HG03457 (cell line): ENCODE measurements at regions not wholly inside any gene's neighbourhood (a gene's known extent, or its start where the extent isn't known, plus 50 kb on each side); places are given as distances from the start of the nearest gene placed in this dataset.

ENCODE experiments used
- ATAC-seq: cut with Tn5 transposase; IDR thresholded peaks from one replicate; pipeline ENCODE4 v1.9.1; 2021; ENCODE audit warnings: moderate number of reproducible peaks; ENCODE audit not compliant: unreplicated experiment

DNA sequence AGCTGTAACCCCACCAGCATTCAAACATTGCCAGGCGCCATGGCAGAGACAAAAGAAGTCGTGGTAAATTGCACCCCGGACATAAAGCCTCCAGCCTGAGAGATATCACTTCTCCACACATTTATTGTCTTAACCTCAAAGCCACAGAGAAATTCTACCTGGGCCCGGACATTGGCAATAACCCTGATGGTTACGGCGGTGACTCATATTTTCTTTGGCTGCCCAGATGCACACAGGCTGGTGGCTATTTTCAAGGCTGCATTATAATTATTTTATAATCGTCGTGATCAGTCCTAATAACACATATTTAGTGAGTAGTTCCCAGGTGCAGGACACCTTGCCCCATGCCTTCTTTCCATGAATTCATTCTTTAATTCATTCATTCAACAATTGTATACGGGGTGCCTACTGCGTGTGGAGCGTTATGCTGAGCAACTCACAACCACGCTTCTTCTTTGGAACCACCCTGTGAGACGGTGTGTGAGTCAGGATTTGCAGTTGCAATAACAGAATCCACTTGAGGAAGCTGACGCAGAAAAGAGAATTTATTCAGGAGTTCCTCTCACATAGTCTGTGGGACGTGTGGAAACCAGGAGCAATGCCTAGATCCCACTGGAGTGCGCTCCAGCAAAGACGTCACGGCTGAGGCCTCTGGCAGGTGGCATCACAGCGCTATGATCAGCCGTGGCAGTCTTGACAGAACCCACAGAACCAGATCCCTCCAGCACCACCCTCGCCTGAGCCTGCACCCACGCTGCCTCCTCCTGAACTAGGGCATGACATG, 245.7 kb downstream of the FOXL1 start:
- ATAC-seq, result no peak

DNA sequence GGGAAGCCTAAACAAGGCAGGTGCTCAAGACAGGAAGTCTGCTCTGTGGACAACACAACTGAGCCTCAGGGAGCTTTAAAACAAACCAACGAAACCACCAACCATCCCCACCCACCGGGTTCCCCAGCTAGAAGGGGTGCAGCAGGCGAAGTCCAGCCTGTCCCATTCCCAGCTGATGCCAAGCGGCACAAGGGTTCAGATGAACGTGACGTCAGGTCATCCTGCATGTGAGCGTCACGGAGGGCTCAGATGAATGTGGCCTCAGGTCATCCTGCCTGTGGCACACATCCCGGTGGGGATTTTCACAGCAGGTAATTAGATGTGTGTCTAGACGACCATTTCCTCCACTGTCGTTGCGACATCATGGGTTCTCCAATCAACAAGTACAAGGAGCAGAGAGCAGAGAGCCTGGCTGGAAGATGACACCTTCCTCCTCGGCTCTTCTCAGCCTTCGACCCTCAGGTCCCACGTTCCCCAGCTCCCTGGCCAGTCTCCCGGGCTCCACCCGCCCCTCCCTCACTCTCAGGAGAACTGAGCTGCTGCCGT, 246.5 kb downstream of the FOXL1 start:
- ATAC-seq, result no peak

DNA sequence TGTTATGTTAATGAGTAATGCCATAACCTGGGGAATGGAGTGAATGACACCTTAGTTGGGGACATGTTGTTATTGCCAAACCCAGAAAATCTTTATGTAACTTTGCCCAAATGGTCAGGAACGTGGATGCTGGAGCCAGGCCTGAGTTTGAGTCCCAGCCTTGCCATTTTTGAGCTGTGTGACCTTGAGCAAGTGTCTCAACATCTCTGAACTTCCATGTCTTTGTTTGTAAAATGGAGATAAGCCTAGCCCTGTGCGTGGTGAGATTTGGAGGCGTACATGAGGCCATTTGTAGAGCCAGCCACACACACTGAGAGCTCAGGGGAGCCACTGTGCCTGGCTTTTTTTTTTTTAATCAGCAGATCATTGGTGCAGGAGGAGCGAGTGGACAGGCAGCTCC, 247.3 kb downstream of the FOXL1 start:
- no peak for ATAC-seq

DNA sequence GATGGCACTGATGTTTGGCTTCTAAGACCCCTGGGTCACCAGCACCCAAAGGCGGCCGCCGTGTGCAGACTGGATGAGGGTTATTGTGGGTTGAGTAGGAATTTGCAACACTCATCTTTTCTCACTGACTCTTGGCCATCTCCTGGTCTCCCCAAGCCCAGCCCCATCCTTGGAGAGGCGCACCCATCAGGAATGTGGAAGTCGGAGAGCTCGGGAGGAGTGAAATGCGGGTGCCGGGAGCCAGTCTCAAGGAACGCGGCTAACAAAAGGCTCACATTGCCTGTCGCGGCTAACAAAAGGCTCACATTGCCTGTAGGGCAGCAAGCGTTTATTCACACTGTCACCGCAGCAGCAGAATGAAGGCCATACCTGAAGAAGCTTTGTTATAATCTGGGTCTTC, 248.6 kb downstream of the FOXL1 start:
- ATAC-seq, result no peak

DNA sequence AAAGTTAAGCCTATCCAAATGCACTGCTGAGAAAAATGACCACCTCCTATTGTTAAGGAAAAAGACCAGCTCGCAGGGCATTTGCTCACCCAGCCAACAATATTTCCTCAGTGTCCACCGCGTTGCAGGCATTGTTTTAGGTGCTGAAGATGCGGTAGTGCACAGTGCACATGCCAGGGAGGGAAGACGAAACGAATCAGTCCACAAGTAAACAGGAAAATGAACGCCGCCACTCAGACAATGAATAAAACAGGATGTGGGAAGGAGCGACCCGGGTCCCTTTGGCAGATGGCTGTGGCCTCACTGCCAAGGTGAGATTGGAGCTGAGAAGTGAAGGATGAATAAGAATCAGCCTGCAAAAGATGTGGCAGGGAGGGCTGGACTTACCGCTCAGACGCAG, 249.2 kb downstream of the FOXL1 start:
- ATAC-seq, result no peak

DNA sequence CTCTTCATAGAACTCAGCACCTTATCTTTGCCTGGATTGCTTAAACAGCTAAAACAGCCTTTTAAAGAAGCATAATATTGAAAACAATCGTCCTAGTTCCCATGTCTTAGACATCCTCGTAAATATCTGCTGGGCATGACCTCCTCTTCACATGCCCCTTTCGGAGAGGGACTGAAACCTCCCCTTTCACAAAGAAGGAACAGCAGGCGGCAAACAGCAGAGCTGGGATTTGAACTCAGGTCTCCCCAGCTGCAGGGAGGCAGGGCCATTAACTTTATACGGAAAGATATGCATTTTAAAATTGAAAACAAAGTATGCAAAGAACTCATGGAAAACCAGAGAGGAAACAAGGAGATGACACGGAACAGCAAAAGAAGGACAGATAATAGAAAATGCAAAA, 249.9 kb downstream of the FOXL1 start:
- no peak for ATAC-seq

DNA sequence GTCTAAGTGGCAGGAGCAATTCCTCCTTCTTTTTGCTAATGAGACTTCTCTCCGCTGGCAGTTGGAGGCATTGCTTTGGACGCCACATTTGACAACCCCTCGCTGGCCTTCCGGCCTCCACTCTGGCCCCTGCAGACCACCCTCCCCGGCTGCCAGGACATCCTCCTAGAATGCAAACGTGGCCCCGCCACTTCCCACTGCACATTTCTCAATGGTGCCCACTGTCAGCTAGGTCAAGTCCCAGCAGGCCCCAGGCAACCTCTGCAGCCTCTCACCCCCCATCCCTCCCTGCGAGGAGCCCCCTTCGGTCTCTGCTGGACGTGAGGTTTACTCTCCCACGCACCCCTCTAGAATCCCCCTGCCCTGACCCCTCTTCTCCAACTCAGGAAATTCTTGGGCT, 250.3 kb downstream of the FOXL1 start:
- no peak for ATAC-seq

DNA sequence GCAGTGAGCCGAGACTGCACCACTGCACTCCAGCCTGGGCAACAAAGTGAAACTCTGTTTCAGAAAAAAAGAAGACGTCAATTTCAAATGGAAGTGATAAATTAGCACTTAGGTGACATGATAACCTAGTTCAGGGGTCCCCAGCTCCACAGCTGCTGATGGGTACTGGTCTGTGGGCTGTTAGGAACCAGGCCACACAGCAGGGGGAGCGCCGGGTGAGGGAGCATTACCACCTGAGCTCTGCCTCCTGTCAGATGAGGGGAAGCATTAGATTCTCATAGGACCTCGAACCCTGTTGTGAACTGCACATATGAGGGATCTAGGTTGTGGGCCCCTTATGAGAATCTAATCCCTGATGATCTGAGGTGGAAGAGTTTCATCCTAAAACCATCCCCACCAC, 253.0 kb downstream of the FOXL1 start:
- ATAC-seq, result no peak

DNA sequence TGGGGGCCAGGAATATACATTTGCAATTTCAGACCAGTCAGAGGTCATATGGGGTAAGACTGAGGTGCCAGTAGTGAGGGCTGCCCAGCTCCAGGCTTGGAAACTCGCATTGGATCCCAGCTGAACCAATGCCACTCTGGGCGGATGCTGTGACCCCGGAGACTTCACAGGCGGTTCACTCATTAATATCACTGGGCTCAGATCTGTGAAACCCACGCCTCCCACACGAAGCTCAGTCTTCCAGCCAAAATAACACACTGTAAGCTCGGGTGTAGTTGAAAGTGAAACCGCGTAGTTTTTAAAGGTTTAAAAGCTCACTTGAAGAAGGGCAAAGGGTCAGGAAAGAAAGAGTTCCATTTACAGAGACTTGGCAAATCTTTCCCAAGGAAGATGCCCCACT, 254.8 kb downstream of the FOXL1 start:
- ATAC-seq, result no peak

DNA sequence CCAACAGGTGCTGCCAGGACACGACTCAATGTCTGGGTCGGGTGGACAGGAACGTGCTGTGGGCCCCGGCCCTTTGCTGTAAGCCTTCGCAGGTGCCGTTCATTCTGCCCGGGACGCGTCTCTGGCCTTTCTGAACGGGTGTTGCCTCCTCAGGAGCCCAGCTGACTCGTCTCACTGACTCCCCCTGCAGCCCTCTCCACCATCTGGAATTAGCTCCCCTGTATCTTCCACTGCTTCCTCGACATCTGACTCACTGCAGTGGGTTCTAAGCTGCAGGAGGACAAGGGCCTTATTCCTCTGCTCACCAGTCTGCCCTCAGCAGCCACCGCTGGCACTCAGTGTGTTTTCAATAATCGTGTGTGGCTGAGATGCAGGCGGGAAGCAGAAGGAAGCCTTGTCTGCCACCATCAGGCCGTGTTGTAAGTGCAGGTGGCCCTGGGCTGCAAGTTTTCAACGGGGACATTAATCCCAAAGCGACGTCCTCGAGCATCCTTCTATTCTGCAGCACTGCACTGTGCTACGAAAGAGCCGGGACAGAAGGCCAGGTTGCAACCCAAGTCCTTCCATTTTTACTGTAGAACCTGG, 256.2 kb downstream of the FOXL1 start:
- no peak for ATAC-seq

DNA sequence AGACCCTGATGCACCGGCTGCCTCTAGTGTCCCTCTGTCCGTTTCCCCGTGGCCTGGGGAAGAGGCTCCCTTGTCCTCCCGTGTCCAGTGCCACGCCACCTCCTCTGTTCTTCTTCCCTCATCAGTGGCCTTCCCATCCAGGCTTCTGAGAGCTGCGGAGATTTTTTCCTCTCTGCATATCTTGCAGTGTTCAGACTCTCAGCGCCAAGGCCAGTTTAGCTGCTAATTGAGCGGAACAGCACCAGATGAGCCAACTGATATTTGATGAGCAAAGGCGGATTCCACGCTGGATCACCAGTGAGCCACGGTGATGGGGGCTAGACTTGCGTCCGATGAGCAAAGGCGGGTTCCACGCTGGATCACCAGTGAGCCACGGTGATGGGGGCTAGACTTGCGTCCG, 257.6 kb downstream of the FOXL1 start:
- ATAC-seq, result no peak

DNA sequence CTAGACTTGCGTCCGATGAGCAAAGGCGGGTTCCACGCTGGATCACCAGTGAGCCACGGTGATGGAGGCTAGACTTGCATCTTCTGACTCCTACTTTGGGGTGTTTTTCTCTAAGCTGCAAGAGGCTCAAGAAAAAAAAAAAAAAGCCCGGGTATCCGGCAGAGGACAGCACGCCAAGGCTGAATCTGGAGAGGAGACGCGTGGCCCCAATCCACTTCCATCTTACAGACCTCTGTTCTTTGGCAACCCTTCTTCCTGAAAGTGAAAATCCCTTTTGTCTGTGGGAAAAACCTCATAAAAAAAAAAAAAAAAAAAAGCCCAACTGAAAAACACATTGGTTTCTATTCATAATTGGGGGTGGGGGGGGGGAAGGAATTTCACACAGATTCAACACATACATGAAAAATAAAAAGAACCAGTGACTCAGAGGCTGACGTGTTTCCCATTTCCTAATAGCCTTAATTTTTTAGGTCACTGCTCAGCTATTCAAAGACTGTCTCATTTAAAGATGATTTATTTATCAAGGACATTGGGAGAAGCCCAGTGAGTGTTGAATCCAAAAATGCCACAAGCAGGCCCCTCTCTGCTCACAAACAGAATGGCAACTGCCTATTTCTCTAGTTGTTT, 258.3 kb downstream of the FOXL1 start:
- no peak for ATAC-seq

DNA sequence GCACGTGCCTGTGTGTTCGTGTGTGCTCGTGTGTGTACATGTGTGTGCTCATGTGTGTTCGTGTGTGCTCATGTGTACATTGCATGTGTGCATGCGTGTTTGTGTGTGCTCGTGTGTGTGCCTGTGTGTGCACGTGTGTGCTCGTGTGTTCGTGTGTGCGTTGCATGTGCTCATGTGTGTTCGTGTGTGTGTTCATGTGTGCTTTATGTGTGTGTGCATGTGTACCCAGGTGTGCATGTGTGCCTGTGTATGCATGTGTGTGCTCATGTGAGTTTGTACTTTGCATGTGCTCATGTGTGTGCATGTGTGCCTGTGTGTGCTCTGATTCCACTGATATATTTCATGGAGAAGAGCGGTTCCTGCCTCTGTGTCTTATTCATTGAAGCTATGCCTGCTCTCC, 265.5 kb downstream of the FOXL1 start:
- ATAC-seq, result no peak

DNA sequence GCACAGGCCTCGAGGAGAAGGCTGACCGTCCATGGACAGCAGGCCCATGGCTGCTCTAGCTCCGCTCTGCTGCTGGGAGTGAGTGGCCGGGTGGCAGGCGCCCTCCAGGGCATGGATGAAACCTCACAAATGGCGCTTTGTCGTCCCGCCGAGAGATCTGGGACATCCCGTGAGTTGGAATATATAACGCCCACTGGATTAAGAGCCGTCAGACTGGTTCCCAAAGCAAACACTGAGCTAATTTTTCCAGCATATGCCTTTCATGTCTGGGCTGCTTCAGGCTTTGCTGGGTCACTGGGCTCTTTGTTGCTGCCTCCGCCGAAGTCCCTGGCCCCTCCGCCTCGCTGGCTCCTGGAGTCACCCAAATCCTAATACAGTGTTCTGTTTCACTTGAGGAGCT, 266.3 kb downstream of the FOXL1 start:
- ATAC-seq, result no peak

DNA sequence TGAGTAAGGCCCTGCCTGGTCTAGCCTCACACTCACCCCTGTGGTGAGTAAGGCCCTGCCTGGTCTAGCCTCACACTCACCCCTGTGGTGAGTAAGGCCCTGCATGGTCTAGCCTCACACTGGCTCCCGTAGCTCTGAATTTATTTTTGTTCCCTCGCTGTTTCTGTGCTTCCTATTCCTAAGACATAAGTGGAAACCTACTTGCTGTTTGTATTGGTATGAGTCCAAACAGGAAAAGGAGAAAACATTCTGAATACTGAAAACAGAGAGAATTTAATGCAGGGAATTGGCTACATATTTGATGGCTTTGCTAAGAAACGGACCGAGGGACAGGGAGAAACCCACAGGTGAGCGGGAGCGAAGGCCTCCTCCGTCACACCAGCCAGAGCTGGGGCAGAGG, 267.8 kb downstream of the FOXL1 start:
- ATAC-seq, result no peak

DNA sequence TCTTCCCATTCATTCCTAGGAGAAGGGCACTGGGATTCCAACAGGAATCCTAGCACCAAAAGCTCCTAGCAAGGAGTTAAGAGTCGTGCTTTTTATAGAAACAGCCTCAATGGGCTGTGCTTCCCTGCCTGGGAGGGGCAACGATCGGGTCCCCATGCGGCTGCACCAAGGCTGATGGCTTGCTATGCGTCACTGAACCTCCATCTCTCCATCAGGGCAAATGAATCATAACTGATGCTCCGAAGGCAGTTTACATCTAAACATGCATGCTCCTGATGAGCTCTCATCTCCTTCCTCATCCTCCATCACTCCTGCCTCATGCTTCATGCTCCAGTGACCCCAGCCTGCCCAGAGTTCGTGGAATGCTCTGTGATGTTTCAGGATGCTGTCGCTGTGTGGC, 270.5 kb downstream of the FOXL1 start:
- ATAC-seq, result no peak

DNA sequence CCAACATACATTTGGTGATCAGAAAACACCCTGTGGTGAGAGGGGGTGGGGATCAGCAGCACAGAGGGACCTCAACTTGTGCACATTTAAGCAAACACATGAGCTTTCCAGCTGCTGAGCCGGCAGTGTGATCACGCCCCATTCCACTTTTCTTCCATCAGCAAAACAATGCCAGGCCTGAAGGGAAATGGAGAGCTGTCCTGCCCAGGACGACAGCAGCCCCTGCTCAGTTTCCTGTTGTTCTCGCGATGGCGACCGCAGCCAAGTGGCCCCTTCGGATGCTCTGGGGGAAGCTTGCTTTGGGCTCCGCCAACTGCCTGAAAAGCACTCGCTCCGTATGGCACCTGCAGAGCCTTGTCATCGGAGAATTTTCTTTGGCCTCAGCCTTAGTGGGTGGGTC, 272.3 kb downstream of the FOXL1 start:
- ATAC-seq, result no peak

DNA sequence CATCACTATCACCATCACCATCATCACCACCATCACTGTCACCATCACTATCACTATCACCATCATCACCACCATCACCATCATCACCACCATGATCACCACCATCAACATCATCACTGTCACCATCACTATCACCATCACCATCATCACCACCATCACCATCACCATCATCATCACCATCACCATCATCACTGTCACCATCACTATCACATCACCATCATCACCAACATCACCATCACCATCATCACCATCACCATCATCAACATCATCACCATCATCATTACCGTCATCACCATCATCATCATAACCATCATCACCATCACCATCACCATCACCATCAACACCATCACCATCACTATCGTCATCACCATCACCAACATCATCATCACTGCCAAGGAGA, 273.8 kb downstream of the FOXL1 start:
- no peak for ATAC-seq

DNA sequence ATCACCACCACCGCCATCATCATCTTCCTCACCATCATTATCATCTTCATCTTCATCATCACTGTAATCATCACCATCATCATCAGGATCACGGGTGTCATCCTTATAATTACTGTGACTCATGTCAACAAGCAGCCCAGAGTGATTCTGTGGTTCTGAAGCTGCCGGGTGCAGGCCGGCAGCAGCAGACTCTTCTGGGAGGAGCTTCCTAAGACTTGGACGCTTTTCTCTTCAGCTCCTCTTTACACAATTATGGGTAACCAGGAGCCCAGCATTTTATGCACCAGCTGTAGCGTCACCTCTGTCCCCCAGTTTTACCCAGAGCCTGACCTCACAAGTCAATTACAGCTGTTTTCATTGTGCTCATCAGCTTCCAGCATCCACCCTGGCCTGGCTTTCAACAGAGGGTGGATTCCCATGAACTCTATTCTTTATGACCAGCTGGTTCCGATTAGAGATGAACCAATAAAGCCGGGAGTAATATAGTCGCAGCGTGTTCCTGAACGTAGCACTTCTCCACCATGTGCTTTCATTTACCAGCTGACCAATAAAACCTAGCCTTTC, 275.8 kb downstream of the FOXL1 start:
- no peak for ATAC-seq

DNA sequence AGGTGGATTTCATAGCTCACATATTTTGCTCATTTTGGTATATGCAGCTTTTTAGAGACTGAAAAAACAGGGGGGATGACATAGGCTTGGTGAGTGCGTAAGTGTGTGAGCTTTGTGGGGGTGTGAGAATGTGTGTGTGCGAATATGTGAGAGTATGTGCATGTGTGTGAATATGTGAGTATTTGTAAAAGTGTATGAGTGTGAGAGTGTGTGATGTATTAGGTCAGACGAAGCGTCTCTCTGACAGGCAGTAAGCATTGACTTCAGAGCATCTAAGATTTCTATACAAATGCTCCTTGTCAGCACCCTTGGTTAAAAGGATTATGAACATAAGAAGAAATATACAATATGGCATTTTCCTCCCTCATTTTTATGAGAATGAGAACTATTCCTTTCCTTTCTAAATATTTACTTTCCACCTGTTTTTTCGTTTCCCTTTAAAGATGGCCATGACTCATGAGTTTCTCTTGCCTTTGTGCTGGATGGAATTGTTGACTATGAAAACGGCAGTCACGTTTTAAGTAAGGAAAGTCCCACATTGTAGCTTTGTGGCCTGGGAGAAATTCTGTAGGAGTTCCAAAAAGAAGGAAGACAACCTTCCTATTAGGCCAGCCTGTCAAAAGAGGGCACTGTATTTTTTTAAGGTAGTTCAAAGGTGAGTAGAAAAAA, 276.4 kb downstream of the FOXL1 start:
- ATAC-seq, result no peak

DNA sequence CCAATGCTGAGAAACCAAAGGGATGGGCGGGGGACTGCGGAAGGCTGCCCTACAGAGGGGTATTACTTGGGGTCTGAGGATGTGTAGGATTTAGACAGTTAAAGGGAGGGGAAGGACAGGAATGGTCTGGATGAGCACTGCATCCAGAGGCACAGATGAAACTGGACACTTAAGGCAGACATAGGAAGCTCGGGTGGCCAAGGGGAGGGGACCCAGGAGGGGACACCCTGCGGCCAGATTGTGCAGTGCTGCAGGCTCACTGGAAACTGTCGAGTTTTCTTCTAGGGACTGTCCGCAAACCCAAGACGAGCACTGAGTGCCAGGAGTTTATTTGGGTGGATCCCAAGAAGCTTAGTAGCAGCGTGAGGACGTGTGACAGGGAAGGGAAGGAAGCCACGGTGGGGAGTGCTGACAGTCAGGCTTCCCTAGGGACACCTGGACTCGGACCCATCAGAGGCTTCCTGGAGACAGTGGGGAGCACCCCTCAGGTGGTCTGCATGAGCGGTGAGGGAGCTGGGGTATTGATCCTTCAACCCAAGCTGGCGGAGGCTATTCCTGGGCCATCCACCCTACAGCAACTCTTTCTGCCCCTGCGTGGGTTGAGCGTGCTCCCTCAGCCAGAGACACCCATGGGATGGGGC, 278.7 kb downstream of the FOXL1 start:
- ATAC-seq, result no peak
